ENCODE measurements at regions not wholly inside any gene's neighbourhood (a gene's known extent, or its start where the extent isn't known, plus 50 kb on each side); places are given as distances from the start of the nearest gene placed in this dataset.

DNA sequence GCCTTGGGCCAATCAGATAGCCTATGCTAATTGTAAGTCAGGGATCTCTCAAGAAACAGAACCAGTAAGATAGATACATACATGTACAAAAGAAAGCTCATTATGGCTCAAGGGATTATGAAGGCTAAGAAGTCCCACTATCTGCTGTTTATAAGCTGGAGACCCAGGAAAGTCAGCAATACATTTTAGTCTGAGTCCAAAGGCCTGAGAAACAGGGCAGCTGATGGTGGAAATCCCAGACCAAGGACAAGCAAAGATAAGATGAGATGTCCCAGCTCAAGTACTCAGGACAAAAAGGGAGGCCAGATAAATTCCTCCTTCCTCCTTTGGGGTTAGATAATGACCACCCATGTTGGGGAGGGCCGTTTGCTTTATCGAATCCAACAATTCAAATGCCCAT is 269.9 kb downstream of the AJAP1 start:
- no peak for DNase-seq (ENCODE audit: low read depth in 3 of 3)

DNA sequence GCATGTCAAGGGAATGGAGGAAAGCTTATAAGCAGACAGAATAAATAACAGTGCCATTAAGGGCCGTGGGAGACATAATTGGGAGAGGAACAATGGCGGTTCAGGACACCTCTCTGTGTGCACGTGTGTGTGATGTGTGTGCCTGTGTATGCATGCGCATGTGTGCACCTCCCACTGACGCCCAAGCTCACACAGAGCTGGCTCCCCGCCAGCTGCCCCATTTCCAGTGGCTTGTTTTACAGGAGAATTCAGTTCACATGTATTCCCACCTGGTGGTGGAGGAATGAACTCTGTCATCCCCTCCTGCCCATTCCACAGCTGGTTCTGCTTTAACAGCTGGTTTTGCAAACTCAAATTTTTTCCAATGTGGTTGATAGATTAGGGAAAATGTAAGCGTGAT is 262.2 kb downstream of the AJAP1 start:
- DNase-seq (ENCODE audit: low read depth in 3 of 3) = no peak

DNA sequence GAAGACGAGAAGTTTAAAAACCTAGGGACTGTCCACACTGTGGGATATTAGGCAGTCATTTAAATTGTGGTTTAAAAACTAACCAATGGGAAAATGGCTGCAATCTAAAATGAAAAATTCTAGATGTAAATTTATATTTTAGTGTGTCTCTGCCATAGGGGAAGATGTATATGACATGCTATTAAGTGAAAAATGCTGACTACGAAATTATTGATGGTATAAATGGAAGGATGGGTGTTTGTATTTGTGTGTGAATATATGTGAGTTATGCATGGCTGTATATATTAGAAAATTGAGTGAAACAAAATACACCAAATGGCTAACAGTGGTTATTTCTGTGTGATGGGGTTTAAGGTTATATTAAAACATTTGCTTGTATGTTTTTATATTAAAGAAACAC is 260.7 kb downstream of the AJAP1 start:
- no peak for DNase-seq (ENCODE audit: low read depth in 3 of 3)

DNA sequence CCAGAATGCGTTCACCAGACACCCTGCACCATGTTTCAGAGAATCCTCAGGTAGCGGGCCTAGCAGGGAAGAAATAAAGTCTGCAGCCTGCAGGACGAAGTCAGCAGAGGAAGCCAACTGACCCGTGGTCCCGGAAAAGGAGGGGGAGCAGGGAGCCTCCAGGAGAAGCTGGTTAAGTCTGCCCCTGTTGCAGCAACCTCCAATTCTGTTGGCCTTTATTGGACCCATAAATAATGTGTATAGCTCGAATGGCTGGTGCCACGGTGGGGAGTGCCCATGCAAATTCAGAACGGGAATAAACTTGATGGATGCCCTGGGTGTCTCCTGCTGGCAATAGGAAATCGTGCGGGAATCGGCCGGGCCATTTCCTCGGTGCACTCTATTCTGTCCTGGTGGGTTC is 254.1 kb downstream of the AJAP1 start:
- DNase-seq (ENCODE audit: low read depth in 3 of 3) = no peak

DNA sequence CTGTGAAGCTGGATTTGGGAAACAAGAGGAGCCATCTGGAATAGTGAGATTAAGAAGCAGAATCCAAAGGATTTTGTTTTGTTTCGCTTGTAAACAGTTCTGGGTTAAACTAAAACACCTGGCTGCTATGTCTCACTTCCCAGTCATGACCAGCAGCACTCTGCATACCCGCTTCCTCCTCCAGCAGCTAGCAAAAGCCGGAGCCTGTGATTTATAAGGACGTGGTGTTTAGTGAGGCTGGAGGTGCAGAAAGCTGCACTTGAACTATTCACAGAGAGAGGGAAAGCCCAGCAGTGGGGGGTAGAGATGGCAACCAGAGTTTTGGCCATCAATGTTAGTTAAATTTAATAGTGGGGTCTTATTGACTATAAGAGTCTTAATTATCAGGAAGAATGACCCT is 240.2 kb downstream of the AJAP1 start:
- no peak for DNase-seq (ENCODE audit: low read depth in 3 of 3)

DNA sequence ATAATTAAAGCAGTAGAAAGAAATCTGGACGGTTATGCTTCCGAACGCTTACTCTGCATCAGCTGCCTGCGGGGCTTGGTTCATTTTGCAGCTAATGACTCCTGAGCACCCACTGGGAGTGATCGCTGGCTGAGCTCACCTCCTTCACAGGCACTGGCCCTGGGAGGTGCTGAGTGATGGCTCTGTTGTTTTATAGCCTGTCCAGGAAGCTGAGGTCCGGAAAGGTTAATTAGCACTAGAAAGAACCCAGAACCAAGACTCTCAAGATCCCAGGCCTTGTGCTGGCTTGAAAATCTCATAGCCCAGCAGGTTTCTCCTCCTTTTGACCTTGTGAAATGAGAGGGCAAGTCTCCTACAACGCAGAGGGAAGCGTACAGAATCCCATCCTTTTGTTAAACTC is 226.2 kb downstream of the AJAP1 start:
- no peak for DNase-seq (ENCODE audit: low read depth in 3 of 3)

DNA sequence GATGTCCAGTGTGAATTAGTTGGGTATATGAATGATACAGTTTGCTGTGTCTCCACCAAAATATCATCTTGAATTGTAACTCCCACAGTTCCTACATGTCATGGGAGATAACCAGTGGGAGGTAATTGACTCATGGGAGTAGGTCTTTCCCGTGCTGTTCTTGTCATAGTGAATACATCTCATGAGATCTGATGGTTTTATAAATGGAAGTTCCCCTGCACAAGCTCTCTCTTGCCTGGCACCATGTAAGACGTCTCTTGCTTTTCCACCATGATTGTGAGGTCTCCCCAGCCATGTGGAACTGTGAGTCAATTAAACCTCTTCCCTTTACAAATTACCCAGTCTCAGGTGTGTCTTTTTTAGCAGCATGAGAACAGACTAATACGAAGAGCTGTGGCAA is 223.0 kb downstream of the AJAP1 start:
- DNase-seq (ENCODE audit: low read depth in 3 of 3) = no peak

DNA sequence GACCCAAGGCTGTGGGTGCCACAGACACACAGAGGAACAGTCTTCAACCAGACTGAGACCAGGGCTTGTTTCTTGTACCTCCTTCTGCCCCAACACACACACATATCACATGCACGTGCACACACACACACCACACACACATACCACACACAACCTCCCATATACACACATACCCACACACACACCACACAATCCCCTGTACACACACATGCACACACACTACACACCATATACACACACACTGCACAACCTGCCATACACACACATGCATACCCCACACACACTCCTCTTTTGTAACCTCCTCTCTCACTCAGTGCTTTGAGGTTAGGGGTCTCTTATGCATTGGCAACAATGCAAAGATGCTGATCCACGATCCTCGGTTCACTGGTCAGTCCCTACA is 217.0 kb downstream of the AJAP1 start:
- no peak for DNase-seq (ENCODE audit: low read depth in 3 of 3)

DNA sequence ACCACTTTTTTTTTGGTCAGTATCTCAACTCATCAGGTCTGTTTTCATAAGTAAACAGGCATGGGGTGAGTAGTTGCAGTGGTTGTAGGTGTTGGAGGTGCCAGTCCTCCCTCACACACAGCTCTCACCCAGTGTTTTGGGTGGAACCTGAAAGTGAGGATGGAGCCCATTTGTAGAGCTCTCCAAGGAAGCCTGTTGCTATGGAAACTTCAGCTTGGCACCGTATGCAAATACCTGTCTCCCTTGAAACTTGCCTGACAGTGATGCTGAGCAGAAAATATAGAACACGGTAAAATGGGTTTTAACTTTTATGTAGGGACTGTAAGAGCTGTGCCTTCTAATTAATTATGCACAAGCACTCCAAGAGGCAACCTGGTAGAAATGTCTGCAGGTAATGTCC is 214.1 kb downstream of the AJAP1 start:
- DNase-seq (ENCODE audit: low read depth in 3 of 3) = no peak

DNA sequence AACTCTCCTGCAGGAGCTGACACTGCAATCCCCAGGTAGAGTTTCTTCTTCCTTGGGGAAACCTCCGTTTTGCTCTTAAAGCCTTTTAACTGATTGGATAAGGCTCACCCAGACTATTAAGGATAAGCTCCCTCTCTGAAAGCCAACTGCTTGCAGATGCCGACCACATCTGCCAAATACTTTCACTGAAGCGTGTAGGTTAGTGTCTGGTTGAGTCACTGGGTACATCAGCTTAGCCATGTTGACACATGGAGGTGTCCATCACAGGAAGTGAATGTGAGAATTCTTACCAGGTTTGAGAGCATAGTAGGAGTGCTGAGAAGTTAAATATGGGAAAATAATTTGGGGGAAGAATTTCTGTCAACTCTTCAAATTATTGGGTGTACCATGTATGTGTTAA is 202.0 kb downstream of the AJAP1 start:
- DNase-seq (ENCODE audit: low read depth in 3 of 3) = no peak

DNA sequence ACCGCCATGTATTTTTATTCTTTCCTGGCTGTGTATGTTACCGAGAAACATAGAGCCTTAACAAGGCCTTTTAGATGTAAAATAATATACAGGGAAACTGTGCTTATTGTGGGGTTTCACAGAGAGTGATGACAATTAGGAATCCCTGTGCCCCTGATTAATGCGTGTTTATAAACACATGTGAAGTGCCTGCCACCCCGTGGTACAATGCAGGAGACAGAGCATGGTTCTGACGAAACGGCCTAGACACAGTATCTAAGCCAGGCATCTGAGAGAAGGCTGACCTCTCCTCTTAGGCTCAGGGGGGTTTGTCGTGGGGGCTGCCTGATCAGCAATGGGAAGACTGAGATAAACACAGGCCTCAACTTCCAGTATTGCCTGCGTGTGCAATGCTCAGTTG is 200.0 kb downstream of the AJAP1 start:
- no peak for DNase-seq (ENCODE audit: low read depth in 3 of 3)

DNA sequence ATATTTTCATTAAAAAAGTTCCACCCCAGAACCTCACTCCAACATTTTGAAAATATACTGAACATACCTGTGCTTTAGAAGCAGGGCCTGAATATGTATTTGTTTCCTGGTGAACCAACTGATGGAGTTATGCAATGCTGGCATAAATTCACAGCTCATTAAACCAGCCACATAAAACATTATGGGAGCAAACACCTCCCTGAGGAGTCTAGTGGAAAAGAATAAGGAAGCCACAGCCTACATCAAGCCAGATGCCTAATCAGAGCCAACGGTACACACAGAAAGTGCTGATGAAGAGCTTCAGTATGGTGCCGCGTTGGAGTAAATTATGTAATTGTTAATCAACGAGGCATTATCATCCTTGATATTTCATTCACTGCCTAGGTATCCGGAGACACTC is 199.5 kb downstream of the AJAP1 start:
- no peak for DNase-seq (ENCODE audit: low read depth in 3 of 3)

DNA sequence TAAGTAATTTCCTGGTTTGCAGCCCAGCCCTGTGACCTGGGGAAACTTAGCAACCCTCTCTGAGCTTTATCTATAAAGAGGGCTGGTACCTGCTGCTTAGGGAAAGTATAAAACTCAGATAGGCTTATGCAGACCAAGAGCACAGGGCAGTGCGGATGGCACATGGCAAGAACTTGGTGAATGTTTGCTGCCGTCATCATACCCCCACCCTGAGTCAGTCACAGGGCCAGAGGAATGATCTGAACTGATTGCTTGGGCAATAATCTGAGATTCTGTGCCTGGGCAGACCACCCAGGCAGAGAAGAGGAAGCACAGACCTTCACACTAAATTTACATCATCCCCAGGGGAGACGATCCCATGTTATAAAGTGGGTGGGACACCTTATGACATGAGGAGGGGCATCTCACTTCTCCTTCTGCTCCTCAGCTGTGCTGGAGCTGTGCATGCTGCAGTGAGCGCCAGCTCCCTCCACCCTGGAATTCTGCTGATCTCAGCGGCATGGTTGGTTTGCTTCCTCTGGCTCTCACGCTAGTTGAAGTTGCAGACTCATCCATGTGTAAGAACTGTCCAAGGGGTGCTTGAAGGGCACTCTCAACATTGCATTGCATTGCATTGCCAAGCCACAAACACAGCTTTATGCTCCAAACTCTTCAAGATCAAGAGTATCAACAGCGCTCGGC is 197.1 kb downstream of the AJAP1 start:
- no peak for DNase-seq (ENCODE audit: low read depth in 3 of 3)

DNA sequence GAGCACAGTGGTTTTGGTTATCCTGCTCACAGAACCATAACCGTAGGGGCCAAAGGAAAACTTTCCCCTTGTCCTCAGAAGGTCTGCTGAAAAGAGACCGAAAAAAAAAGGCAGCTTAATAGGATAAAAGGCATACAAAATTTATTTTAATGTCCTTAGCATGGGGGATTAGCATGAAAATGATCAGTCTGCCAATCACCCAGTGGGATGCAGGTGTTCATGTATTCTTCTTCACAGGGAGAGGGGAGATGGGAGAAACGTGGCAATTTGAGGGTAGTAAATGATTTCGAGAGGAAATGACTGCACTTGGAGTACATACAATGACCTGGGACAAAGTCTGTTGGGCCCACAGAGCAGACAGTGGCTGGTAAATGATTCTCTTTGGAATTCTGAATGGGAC is 194.0 kb downstream of the AJAP1 start:
- no peak for DNase-seq (ENCODE audit: low read depth in 3 of 3)

DNA sequence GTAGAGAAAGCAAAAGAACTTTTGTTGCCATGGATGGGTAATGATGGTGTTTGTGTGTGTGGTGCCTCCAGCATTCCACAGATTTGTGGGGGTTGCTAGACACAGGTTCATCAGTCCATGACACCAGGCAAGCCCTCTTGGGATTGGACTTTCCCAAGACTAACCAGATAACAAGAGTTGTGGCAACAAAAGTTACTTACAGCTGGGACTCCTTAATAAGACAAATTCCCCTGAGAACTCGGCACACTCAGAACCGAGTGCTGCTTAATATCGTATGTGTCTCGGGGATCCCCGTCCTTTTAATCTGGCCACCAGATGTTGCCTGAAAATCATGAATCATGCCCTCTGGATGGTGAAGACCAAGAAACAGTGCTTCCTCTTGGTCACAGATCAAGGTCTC is 193.3 kb downstream of the AJAP1 start:
- DNase-seq (ENCODE audit: low read depth in 3 of 3) = no peak
